ENCODE measurements at regions not wholly inside any gene's neighbourhood (a gene's known extent, or its start where the extent isn't known, plus 50 kb on each side); places are given as distances from the start of the nearest gene placed in this dataset.
A peak's percentile ranks its signal among the peaks of the same experiment; 100 is the strongest.

DNA sequence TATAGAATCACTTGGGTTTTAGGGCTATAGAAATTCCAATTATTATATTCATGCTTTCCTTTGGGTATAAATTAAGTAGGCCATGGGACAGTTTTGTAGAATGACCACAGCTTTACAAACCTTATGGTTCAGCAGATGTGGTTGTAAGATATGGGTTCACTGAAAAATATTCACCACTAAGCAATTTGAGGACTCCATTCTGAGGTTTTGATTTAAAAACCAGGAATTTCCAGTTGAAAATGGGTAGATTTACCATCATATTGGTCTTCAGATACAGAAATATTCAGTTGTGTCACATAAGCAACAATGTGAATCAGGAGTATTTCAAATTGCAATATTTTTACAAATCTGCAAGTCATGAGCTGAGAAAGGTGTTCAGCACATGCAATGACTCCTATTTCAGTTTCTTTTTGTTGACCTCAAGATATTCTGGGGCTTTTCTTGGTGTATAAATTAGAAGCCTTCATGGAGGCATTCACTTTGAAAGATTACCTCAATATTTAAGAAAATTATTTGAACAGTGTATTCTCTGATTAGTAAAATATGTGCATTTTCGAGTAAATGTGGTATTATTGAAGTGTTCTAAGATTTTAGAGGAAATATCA, 218.4 kb upstream of the HCCS start:
- no peak for FAIRE-seq
- no peak for DNase-seq (ENCODE audit: low read depth)

DNA sequence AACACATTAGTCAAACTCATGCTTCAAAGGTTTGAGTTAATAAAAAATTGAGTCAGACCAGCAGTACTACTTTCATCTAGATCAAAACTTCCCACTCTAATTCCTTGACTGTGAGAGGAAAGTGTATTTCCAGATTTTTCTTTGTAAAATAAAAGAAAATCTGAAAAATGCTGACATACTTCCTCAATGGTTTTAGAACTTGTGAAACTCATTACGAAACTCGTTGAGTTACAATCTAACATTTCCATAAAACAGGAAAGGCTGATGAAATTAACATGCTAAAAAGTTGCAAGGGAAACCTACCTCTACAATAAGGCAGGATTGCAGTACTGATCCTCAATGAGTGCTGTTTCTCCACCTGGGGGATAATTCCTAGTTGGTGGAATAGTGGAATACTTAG, 217.8 kb upstream of the HCCS start:
- no peak for FAIRE-seq
- TF ChIP-seq, protein P1, sequence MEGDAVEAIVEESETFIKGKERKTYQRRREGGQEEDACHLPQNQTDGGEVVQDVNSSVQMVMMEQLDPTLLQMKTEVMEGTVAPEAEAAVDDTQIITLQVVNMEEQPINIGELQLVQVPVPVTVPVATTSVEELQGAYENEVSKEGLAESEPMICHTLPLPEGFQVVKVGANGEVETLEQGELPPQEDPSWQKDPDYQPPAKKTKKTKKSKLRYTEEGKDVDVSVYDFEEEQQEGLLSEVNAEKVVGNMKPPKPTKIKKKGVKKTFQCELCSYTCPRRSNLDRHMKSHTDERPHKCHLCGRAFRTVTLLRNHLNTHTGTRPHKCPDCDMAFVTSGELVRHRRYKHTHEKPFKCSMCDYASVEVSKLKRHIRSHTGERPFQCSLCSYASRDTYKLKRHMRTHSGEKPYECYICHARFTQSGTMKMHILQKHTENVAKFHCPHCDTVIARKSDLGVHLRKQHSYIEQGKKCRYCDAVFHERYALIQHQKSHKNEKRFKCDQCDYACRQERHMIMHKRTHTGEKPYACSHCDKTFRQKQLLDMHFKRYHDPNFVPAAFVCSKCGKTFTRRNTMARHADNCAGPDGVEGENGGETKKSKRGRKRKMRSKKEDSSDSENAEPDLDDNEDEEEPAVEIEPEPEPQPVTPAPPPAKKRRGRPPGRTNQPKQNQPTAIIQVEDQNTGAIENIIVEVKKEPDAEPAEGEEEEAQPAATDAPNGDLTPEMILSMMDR (IDR thresholded peaks at IDR 0.05; ENCODE audit: insufficient read depth, low read length, severe bottlenecking): no peak

More for the DNA sequence above, 218.4 kb upstream of the HCCS start:
- TF ChIP-seq, protein P1 (IDR thresholded peaks at IDR 0.05; ENCODE audit: insufficient read depth, low read length, severe bottlenecking): no peak
- H3K27me3 ChIP-seq (ENCODE audit: control insufficient read depth, insufficient read depth, low read length): no peaks in the 10 kb centered on the region
- H3K4me3 ChIP-seq (ENCODE audit: low read depth, low read length): no peak overlapping the region
- no peaks in the 10 kb centered on the region for H3K36me3 ChIP-seq (ENCODE audit: control insufficient read depth, insufficient read depth, low read length)

DNA sequence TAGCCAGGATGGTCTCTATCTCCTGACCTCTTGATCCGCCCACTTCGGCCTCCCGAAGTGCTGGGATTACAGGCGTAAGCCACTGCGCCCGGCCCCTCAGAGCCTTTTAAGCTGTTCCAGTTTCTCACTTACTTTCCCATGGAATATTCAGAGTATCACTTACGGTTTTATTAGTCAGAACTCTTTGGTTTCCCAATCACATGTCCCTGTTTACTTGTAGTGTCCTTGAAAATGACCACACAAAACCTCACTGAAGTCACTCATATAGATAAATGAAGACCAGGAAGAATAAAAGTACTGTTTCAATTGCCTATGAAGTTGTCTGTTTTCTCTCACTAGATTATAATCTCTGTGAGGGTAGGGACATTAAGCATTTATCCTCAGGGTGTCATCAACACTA, 217.2 kb upstream of the HCCS start:
- Histone ChIP-seq H3K27me3 (ENCODE audit: control insufficient read depth, insufficient read depth, low read length) (no peaks in the 10 kb centered on the region), H3K36me3 (ENCODE audit: control insufficient read depth, insufficient read depth, low read length) (no peaks in the 10 kb centered on the region), H3K4me3 (ENCODE audit: low read depth, low read length) (no peak overlapping the region)
- DNase-seq (ENCODE audit: low read depth) (no peak), FAIRE-seq (no peak)
- TF ChIP-seq, protein P1 (IDR thresholded peaks at IDR 0.05; ENCODE audit: insufficient read depth, low read length, severe bottlenecking): no peak

More for the DNA sequence above, 217.8 kb upstream of the HCCS start:
- H3K27me3 ChIP-seq (ENCODE audit: control insufficient read depth, insufficient read depth, low read length): no peaks in the 10 kb centered on the region
- H3K4me3 ChIP-seq (ENCODE audit: low read depth, low read length): no peak overlapping the region
- DNase-seq (ENCODE audit: low read depth): no peak
- no peaks in the 10 kb centered on the region for H3K36me3 ChIP-seq (ENCODE audit: control insufficient read depth, insufficient read depth, low read length)

DNA sequence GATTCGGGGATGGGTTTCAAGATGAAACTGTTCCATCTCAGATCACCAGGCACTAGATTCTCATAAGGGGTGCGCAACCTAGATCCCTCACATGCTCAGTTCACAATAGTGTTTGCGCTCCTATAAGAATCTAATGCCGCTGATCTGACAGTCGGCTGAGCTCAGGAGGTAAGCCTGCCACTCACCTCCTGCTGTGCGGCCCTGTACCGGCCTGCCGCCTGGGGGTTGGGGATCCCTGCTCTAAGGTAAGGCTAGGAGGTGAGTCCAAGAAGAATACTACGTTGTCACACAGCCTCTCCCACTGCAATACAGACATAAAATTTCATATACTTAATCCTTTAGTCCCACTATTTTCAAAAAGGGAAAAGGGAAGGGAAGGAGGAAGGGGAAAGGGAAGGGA, 213.4 kb upstream of the HCCS start:
- DNase-seq (ENCODE audit: low read depth): no peak
- no peak for FAIRE-seq
- no peaks in the 10 kb centered on the region for H3K36me3 ChIP-seq (ENCODE audit: control insufficient read depth, insufficient read depth, low read length)
- no peaks in the 10 kb centered on the region for H3K27me3 ChIP-seq (ENCODE audit: control insufficient read depth, insufficient read depth, low read length)
- TF ChIP-seq, protein P1 (IDR thresholded peaks at IDR 0.05; ENCODE audit: insufficient read depth, low read length, severe bottlenecking): no peak
- H3K4me3 ChIP-seq (ENCODE audit: low read depth, low read length): no peak overlapping the region

DNA sequence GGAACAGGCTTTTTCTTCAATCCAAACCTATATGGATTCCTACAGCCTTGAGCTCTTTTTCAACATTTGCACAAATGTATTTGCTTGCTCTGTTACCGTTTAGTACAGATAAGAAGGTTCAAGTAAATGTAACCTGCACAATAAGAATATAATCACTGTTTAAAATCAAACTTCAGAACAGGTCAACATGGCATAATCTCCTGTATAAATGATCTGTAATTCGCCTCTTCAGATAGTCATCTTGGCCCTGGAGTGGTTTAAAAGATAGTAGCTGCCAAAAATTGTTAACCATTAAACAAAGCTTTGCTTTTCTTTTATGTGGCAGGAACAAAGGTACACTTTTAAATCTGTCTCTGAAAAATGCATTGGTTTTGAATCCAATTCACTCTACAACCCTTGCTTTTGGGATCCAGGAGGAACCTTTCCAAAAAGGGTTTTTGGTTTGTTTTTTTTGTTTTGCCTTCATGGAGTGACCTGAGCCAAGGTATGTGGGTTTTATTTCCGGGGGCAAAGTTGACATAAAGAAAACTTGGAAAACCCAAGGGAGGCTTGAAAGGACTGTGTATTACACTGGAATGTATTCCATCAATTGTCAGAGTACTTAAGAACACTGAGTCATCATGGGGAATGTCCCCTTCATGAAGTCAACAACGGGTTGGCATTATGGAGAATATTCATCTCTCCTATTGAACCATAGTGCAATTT, 210.4 kb upstream of the HCCS start:
- FAIRE-seq (no peak), DNase-seq (ENCODE audit: low read depth) (peak; percentile 66)
- Histone ChIP-seq H3K4me3 (ENCODE audit: low read depth, low read length) (no peak overlapping the region), H3K27me3 (ENCODE audit: control insufficient read depth, insufficient read depth, low read length) (no peaks in the 10 kb centered on the region), H3K36me3 (ENCODE audit: control insufficient read depth, insufficient read depth, low read length) (no peaks in the 10 kb centered on the region)
- TF ChIP-seq, protein P1 (IDR thresholded peaks at IDR 0.05; ENCODE audit: insufficient read depth, low read length, severe bottlenecking): no peak

DNA sequence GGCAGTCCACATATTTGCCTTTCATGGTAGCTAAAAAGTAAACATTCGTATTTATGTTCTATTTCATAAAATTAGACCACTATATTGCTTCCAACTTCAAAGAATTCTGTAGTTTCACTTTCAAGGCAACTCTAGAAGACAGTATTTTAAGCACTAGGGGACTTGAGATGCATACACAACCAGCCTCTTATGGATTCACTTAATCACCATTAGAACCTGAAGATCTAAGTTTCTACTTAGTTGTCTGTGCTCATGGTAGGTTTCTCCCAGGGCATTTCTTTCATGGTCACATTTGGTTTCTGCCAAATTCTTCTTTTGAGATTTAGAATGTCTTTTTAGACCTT, 209.9 kb upstream of the HCCS start:
- DNase-seq (ENCODE audit: low read depth): no peak
- no peaks in the 10 kb centered on the region for H3K36me3 ChIP-seq (ENCODE audit: control insufficient read depth, insufficient read depth, low read length)
- no peaks in the 10 kb centered on the region for H3K27me3 ChIP-seq (ENCODE audit: control insufficient read depth, insufficient read depth, low read length)
- TF ChIP-seq, protein P1 (IDR thresholded peaks at IDR 0.05; ENCODE audit: insufficient read depth, low read length, severe bottlenecking): no peak
- no peak overlapping the region for H3K4me3 ChIP-seq (ENCODE audit: low read depth, low read length)
- FAIRE-seq: no peak

Measured in bronchial epithelial cell (primary cell).